Thymus (tissue), 11 donors: ENCODE measurements at regions not wholly inside any gene's neighbourhood (a gene's known extent, or its start where the extent isn't known, plus 50 kb on each side); places are given as distances from the start of the nearest gene placed in this dataset.

Source experiments
- DNase-seq, 9 donors: peaks; one replicate each; pipeline ENCODE4 v3.0.0-alpha.2; 2013; ENCODE audit warnings: low spot score in 9 of 9, low read depth in 6 of 9, missing footprints in 1 of 9
- H3K27ac ChIP-seq, 2 donors: one replicate each; pipeline ENCODE4 v1.5.1; 2013; ENCODE audit warnings: control low read depth in 1 of 2, low read depth in 1 of 2, low read length in 1 of 2, mild to moderate bottlenecking in 1 of 2, moderate library complexity in 1 of 2
- H3K27me3 ChIP-seq, 2 donors: one replicate each; pipeline ENCODE4 v1.5.1; 2013; ENCODE audit warnings: low read length in 1 of 2; ENCODE audit not compliant: control insufficient read depth in 2 of 2, insufficient read depth in 1 of 2
- H3K36me3 ChIP-seq, 2 donors: one replicate each; pipeline ENCODE4 v1.5.1; 2013; ENCODE audit warnings: low read length in 1 of 2, mild to moderate bottlenecking in 1 of 2, moderate library complexity in 1 of 2; ENCODE audit not compliant: control insufficient read depth in 2 of 2, insufficient read depth in 2 of 2
- H3K4me1 ChIP-seq, 2 donors: one replicate each; pipeline ENCODE4 v1.5.1; 2013; ENCODE audit warnings: low read length in 2 of 2; ENCODE audit not compliant: control insufficient read depth in 2 of 2, insufficient read depth in 2 of 2
- H3K4me3 ChIP-seq, 2 donors: one replicate each; pipeline ENCODE4 v1.5.1; 2013; ENCODE audit warnings: low read length in 2 of 2, control low read depth in 1 of 2, mild to moderate bottlenecking in 1 of 2
- H3K9me3 ChIP-seq, 2 donors: one replicate each; pipeline ENCODE4 v1.5.1; 2013; ENCODE audit warnings: low read length in 1 of 2, mild to moderate bottlenecking in 1 of 2; ENCODE audit not compliant: control insufficient read depth in 2 of 2, insufficient read depth in 1 of 2
- WGBS: extraction: QIAGEN DNeasy Blood & Tissue Kit; methylation state at CpG from one replicate; pipeline ENCODE4 v1.1.7; 2013; 5-methylcytosine and 5-hydroxymethylcytosine counted together
- donor health status: healthy.

DNA sequence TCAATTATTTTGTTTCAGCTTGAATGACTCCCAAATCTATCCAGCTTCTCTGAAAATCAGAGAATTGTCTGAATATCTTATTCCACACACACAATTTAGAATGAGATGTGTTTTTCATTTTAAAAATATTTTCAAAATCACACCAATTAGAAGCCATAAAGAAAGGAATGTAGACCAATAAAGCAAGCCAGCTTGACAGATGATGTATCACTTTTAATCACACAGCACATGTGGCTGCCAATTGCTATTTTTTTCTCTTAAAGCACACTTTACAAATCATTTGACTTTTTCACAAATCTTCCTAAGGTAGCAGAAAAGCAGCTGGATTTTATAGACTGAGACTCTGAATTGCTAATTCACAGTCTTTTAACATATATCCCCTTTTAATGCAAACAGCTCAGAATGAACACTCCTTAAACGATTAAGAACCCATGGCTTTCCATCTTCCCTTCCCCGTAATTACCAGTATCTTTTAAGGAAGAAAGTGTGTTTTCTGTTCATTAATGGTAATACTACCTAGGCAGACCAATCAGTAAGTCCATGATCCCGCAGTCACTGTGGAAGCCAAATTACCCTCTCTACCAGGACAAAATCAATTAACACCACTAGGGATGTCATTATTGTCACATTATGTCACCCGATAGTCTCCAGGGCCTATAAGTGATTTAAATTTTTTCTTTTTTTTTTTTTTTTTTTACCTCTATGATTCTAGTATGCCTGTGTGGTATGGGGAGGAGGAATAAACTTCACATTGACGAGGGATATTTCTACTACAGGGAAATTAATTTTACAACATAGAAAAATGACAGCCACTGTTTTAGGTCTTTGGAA lies 250.0 kb upstream of the VEPH1 start:
- Histone ChIP-seq H3K4me3 (no peak overlapping the region), H3K4me1 (no peaks in the 10 kb centered on the region), H3K27me3 (no peaks in the 10 kb centered on the region), H3K36me3 (no peaks in the 10 kb centered on the region), H3K27ac (no peak overlapping the region), H3K9me3 (no peaks in the 10 kb centered on the region)
- WGBS = 77% methylated on average over 5 of the region's 5 CpGs
- DNase-seq = no peak

DNA sequence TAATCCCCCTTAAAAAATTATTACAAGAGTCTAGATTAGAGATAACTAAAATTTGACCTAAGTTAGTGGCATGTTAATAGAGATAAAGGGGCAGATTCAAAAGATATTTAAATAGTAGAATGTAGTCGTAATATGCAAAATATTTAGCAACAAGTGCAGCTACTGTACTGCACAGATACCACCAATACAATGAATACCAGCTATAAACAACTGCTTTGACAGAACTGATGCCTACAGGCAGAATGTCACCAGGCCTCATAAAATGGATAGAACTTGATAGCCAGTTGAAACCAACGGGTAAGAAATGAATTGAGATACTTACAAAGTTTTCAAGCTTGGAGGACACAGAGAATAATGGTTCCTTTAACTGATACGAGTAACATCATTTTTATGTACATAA lies 249.3 kb upstream of the VEPH1 start:
- H3K4me3 ChIP-seq = no peak overlapping the region
- no peaks in the 10 kb centered on the region for H3K36me3 ChIP-seq
- no peaks in the 10 kb centered on the region for H3K27me3 ChIP-seq
- no peaks in the 10 kb centered on the region for H3K9me3 ChIP-seq
- DNase-seq = no peak
- H3K27ac ChIP-seq = no peak overlapping the region
- WGBS = 90% methylated on average over 3 of the region's 3 CpGs
- H3K4me1 ChIP-seq = no peaks in the 10 kb centered on the region

DNA sequence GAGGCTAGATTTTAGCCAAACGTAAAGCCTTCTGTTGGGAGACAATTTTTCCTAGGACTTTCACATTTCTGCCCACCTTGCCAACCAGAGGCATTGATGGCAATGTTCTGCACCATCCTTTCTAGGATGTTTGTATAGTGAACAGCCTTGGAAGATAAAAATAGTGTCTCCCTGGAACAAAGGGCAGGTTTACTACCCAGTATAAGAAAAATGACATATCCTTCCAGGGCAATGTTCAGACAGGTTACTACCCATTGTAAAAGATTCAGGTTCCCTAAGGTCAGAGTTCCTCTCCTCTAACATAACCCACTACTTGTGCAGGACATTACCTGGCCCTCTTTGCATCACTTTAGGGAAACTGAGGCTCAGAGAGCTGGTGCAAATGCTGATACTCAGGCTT lies 248.2 kb upstream of the VEPH1 start:
- Histone ChIP-seq H3K4me1 (no peaks in the 10 kb centered on the region), H3K27ac (no peak overlapping the region), H3K4me3 (no peak overlapping the region), H3K9me3 (no peaks in the 10 kb centered on the region), H3K36me3 (no peaks in the 10 kb centered on the region), H3K27me3 (no peaks in the 10 kb centered on the region)
- DNase-seq = no peak
- WGBS = 85% methylated on average over 1 of the region's 1 CpG

DNA sequence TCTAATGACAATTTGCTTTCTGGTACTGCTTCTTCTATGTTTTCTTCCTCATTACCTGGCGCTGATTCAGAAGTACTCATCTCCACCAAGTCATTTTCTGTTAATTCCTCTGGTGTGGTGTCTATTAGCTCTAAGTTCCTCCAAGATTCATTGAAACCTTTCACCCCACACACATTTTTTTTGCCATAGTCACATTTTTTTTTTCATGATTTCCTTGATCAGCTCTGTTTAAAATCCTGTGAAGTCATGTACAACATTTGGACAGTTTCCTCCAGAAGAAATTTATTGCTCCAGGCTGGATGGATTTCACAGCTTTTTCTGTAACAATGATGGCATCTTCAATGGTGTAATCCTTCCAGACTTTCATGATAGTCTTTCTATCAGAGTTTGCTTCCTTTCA lies 243.2 kb upstream of the VEPH1 start:
- Histone ChIP-seq H3K36me3 (no peaks in the 10 kb centered on the region), H3K4me1 (no peaks in the 10 kb centered on the region), H3K27me3 (no peaks in the 10 kb centered on the region), H3K9me3 (no peaks in the 10 kb centered on the region), H3K4me3 (no peak overlapping the region), H3K27ac (no peak overlapping the region)
- DNase-seq = no peak
- 88% methylated on average over 1 of the region's 1 CpG for WGBS

DNA sequence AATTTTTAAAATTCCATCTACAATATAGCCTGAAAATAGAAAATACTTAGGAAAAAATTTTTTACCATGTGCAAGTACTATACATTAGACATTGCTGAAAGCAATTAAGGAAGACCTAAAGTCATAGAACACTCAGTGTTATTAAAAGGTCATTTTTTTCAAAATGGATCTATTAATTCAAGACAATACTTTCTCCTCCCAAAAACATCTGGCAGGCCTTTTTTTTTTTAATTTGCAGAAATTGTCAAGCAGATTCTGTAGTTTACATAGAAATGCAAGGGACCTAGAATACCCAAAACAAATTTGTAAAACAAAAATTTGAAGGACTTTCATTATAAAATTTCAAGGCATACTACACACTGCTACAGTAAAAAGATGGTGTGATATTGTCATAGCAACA lies 238.4 kb upstream of the VEPH1 start:
- no peak overlapping the region for H3K4me3 ChIP-seq
- DNase-seq = no peak
- H3K27ac ChIP-seq = no peak overlapping the region
- H3K36me3 ChIP-seq = no peaks in the 10 kb centered on the region
- no peaks in the 10 kb centered on the region for H3K4me1 ChIP-seq
- H3K9me3 ChIP-seq = peaks cover 0 to 3% of the 10 kb centered on the region in 2 donors
- H3K27me3 ChIP-seq = no peaks in the 10 kb centered on the region

DNA sequence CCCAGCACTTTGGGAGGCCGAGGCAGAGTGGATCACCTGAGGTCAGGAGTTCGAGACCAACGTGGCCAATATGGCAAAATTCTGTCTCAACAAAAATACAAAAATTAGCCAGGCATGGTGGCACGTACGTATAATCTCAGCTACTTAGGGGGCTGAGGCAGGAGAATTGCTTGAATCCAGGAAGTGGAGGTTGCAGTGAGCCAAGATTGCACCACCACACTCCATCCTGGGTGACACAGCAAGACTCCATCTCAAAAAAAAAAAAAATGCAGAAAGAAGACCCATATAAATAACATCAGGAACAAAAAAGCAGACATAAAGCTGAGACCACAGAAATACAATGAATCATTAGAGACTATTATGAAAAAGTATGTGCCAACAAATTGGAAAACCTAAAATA lies 235.2 kb upstream of the VEPH1 start:
- WGBS = 87% methylated on average over 5 of the region's 5 CpGs
- no peak for DNase-seq
- no peaks in the 10 kb centered on the region for H3K36me3 ChIP-seq

DNA sequence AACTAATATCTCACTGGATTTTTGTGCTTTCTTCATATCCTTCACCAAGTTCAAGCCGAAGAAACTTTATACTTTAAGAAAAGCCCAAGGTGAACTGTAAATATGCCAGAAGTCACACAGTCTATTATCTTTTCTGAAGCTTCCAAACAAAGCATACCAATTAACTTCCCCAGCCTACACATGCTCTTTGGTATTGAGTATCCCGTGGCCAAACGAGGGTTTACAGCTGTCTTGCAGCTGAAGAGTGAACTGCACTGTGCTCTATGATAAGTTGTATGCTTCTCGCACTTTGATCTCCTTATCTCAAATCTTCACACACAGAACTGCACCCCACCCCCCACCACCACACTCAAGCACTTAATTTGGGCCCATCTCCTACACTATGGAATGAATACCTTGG lies 215.6 kb upstream of the VEPH1 start:
- no peaks in the 10 kb centered on the region for H3K4me1 ChIP-seq
- no peaks in the 10 kb centered on the region for H3K27me3 ChIP-seq
- 59% methylated on average over 4 of the region's 4 CpGs for WGBS
- H3K36me3 ChIP-seq = no peaks in the 10 kb centered on the region
- H3K9me3 ChIP-seq = no peaks in the 10 kb centered on the region
- H3K27ac ChIP-seq = no peak overlapping the region
- H3K4me3 ChIP-seq = no peak overlapping the region
- peak in 1 of 9 donors; percentile 3 for DNase-seq

More for the DNA sequence above, 235.2 kb upstream of the VEPH1 start:
- Histone ChIP-seq H3K9me3 (peaks cover 0 to 3% of the 10 kb centered on the region in 2 donors), H3K27ac (no peak overlapping the region), H3K4me1 (no peaks in the 10 kb centered on the region), H3K27me3 (no peaks in the 10 kb centered on the region), H3K4me3 (no peak overlapping the region)

DNA sequence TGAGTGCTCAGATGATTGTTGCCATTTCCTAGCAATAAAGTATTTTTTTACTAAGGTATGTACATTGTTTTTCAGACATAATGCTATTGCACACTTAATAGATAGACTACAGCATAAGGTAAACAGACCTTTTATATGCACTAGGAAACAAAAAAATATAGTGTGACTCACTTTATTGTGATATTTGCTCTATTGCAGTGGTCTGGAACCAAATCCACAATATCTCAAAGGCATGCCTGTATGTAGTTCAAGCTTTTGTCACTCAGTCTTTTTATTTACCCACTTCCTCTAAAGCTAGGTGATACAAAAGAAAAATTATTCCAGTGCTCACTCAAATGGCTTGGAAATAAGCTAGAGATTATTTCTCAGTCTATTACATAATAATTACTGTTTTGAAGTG lies 209.9 kb upstream of the VEPH1 start:
- Histone ChIP-seq H3K27ac (no peak overlapping the region), H3K36me3 (no peaks in the 10 kb centered on the region), H3K27me3 (no peaks in the 10 kb centered on the region), H3K4me3 (no peak overlapping the region), H3K9me3 (no peaks in the 10 kb centered on the region), H3K4me1 (no peaks in the 10 kb centered on the region)
- DNase-seq = no peak

DNA sequence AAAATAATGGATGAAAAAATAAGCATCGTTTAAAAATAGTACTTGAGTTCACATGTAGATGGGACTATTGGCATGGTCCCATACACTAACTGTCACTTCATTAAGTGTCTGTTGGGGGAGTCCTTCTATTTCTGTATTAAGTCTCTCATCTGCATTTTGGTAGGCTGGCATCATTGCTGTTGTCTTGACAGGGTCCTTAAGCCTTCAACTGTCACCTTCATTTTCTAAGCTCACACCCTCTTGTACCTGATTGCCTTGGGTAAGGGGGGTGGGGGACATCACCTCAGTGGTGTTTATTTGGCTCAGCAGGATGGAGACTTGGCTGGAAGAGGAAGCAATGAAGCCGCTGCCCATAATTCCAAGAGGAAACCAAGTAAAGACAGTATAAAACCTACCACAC lies 202.0 kb upstream of the VEPH1 start:
- Histone ChIP-seq H3K27ac (no peak overlapping the region), H3K27me3 (no peaks in the 10 kb centered on the region), H3K4me1 (no peaks in the 10 kb centered on the region), H3K36me3 (no peaks in the 10 kb centered on the region), H3K4me3 (no peak overlapping the region), H3K9me3 (no peaks in the 10 kb centered on the region)
- WGBS = 79% methylated on average over 2 of the region's 2 CpGs
- no peak for DNase-seq
